ENCODE measurements at regions not wholly inside any gene's neighbourhood (a gene's known extent, or its start where the extent isn't known, plus 50 kb on each side); places are given as distances from the start of the nearest gene placed in this dataset.

DNA sequence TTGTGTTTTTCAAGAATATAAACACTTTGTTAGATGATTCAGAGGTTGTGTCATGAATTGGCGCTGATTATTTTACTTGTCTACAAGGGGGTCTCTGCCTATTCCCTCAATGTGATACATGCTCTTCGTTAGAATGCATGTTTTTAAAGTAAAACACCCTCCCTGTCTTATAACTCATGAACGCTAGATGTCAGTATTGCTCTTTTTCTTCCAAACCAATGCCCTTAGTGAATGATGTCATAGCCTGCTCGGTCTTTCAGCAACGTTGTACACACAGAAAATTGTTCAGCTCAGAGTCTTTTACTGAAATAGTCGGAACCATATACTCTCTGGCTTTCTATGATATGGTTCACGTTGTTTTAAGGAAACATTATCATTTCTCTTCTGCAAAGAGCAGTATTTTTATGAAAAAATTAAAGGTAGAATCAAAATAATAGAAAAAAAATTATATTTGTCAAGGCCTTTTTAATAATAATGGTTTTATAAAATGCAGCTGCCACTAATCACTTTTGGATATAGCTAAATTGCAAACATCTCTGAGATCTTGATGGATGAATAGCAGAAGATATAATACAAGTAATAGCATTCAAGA lies 292.9 kb downstream of the TLL1 start:
- TF ChIP-seq, protein P1, sequence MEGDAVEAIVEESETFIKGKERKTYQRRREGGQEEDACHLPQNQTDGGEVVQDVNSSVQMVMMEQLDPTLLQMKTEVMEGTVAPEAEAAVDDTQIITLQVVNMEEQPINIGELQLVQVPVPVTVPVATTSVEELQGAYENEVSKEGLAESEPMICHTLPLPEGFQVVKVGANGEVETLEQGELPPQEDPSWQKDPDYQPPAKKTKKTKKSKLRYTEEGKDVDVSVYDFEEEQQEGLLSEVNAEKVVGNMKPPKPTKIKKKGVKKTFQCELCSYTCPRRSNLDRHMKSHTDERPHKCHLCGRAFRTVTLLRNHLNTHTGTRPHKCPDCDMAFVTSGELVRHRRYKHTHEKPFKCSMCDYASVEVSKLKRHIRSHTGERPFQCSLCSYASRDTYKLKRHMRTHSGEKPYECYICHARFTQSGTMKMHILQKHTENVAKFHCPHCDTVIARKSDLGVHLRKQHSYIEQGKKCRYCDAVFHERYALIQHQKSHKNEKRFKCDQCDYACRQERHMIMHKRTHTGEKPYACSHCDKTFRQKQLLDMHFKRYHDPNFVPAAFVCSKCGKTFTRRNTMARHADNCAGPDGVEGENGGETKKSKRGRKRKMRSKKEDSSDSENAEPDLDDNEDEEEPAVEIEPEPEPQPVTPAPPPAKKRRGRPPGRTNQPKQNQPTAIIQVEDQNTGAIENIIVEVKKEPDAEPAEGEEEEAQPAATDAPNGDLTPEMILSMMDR (IDR thresholded peaks at IDR 0.05) = peak in 2 of 3 experiments; percentile 63 to 67
- TF ChIP-seq POLR2A (IDR thresholded peaks at IDR 0.05) = no peak

All from testis (tissue), 2 donors.